RWPE2 (cell line): ENCODE measurements at regions not wholly inside any gene's neighbourhood (a gene's known extent, or its start where the extent isn't known, plus 50 kb on each side); places are given as distances from the start of the nearest gene placed in this dataset.

Source experiments
- ATAC-seq: fragments of 200-7000 bp; cut with Tn5 transposase; 3 replicates; pipeline ENCODE4 v1.9.1; 2021; ENCODE audit warnings: low read depth
- DNase-seq: peaks from one replicate; pipeline ENCODE4 v3.0.0-alpha.2; 2020; ENCODE audit warnings: low spot score
- H3K27ac ChIP-seq: fragments of 450-650 bp; 2 replicates; pipeline ENCODE4 v1.5.1; 2017; ENCODE audit warnings: mild to moderate bottlenecking; ENCODE audit not compliant: poor library complexity, severe bottlenecking
- H3K27me3 ChIP-seq: fragments of 250-450 bp; sonication (Bioruptor Pico); 2 replicates; pipeline ENCODE4 v1.5.1; 2021; ENCODE audit warnings: mild to moderate bottlenecking, moderate library complexity; ENCODE audit not compliant: insufficient read depth, poor library complexity, severe bottlenecking
- H3K36me3 ChIP-seq: fragments of 250-450 bp; sonication (Bioruptor Pico); 2 replicates; pipeline ENCODE4 v1.5.1; 2020; ENCODE audit warnings: low read depth, mild to moderate bottlenecking, moderate library complexity
- H3K4me1 ChIP-seq: fragments of 250-450 bp; sonication (Bioruptor Pico); 2 replicates; pipeline ENCODE4 v1.5.1; 2021; ENCODE audit warnings: mild to moderate bottlenecking, moderate library complexity; ENCODE audit not compliant: insufficient read depth, poor library complexity, severe bottlenecking
- H3K4me3 ChIP-seq: fragments of 250-450 bp; sonication (Bioruptor Pico); 2 replicates; pipeline ENCODE4 v1.5.1; 2021; ENCODE audit warnings: mild to moderate bottlenecking, moderate library complexity; ENCODE audit not compliant: severe bottlenecking
- H3K9me3 ChIP-seq: fragments of 250-450 bp; sonication (Bioruptor Pico); 2 replicates; pipeline ENCODE4 v1.5.1; 2021; ENCODE audit warnings: mild to moderate bottlenecking, moderate library complexity; ENCODE audit not compliant: severe bottlenecking
- CTCF ChIP-seq: fragments of 450-650 bp; IDR thresholded peaks from one replicate; pipeline ENCODE4 v1.5.1; 2017; ENCODE audit warnings: mild to moderate bottlenecking, moderate library complexity; ENCODE audit not compliant: poor library complexity, severe bottlenecking

DNA sequence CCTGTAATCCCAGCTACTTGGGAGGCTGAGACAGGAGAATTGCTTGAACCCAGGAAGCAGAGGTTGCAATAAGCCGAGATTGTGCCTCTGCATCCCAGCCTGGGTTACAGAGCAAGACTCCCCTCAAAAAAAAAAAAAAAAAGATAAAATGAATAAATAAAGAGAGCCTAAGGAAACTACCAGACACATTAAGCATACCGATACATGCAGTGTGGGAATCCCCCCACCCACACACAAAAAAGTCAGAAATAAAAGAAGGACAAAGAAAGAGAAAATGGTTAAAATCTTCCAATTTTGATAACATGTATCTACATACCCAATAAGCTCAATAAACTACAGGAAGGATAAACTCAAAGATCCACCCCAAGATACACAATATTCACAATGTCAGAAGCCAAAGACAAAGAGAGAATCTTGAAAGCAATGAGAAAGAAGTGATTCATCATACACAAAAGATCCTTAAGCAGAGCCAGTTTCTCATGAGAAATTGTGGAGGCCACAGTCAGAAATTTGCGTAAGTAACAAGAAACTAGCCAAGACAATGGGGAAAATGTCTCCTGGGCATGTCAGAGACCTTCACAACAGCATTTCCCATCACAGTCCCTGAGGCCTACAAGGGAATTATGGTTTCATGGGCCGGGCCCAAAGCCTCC lies 1197.0 kb downstream of the AMY1C start:
- no peaks in the 10 kb centered on the region for H3K36me3 ChIP-seq
- no peak overlapping the region for H3K4me3 ChIP-seq
- no peak overlapping the region for H3K27ac ChIP-seq
- H3K4me1 ChIP-seq = no peaks in the 10 kb centered on the region
- DNase-seq (no peak), ATAC-seq (no peak)
- TF ChIP-seq CTCF = no peak
- H3K27me3 ChIP-seq = no peaks in the 10 kb centered on the region
- no peaks in the 10 kb centered on the region for H3K9me3 ChIP-seq

DNA sequence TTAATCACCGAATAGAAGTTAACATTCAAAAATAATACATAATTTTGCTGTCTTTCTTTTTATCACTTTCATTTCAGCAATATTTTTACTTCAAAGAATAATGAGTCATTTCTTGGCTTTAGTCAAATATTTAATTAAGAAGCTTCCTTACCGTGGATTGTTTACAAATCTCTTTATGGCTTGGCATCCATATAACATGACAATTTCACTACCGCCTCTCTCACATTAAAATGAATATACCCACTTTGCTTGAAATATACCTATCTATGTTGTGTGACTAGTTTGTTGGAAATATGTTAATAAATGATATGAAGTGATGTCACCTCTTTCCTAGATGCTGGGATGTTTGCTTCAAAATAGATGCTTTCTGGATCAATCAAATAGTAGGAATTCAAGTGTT lies 1203.9 kb downstream of the AMY1C start:
- no peak overlapping the region for H3K27ac ChIP-seq
- no peak for ATAC-seq

GRCh38 chr1:104973516-104973915 lies 1223.8 kb downstream of the AMY1C start:
- H3K36me3 ChIP-seq = no peaks in the 10 kb centered on the region
- H3K9me3 ChIP-seq = no peaks in the 10 kb centered on the region
- peaks cover 3% of the 10 kb centered on the region for H3K27me3 ChIP-seq
- ATAC-seq (no peak), DNase-seq (no peak)
- H3K4me3 ChIP-seq = no peak overlapping the region
- H3K4me1 ChIP-seq = no peaks in the 10 kb centered on the region
- no peak for TF ChIP-seq CTCF
- no peak overlapping the region for H3K27ac ChIP-seq

More for the DNA sequence above, 1203.9 kb downstream of the AMY1C start:
- Histone ChIP-seq H3K27me3 (peaks cover 5% of the 10 kb centered on the region), H3K9me3 (no peaks in the 10 kb centered on the region), H3K4me1 (no peaks in the 10 kb centered on the region), H3K4me3 (no peak overlapping the region), H3K36me3 (no peaks in the 10 kb centered on the region)
- no peak for TF ChIP-seq CTCF
- DNase-seq = no peak

DNA sequence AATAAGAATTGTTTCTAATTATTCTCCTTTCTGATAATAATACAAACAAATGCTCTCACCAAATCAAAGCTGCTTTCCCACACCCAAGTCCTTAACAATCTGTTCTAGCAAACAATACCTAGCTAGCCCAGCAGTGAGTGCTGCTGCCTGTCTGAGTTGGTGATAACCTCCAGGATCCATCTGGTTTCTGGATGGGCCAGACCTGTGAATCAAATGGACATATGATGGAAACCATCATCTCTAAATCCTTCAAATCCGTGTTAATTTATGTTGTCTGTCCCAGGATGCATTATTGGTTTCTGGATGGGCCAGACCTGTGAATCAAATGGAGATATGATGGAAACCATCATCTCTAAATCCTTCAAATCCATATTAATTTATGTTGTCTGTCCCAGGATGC lies 1230.0 kb downstream of the AMY1C start:
- Histone ChIP-seq H3K9me3 (no peaks in the 10 kb centered on the region), H3K27me3 (no peaks in the 10 kb centered on the region), H3K36me3 (no peaks in the 10 kb centered on the region), H3K4me3 (no peak overlapping the region), H3K27ac (no peak overlapping the region), H3K4me1 (no peaks in the 10 kb centered on the region)
- no peak for ATAC-seq
- no peak for DNase-seq
- TF ChIP-seq CTCF = no peak

DNA sequence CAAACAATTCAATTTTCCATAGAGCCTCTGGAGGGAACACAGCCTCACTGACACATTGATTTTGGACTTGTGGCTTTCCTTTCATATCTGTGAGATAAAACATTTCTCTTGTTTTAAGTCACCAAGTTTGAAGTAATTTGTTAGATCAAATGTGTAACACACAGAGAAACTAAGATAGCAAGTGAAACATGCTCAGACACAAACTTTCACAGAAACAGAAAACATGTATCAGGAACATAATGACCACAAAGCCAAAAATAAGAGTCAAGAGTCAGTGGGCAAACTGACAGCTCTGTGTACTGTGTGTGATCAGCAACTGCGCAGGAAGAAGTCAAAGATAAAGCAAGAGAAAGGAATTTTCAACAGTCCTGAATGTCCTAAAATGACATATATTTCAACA lies 1237.5 kb downstream of the AMY1C start:
- Histone ChIP-seq H3K27ac (no peak overlapping the region), H3K4me1 (no peaks in the 10 kb centered on the region), H3K36me3 (no peaks in the 10 kb centered on the region), H3K9me3 (no peaks in the 10 kb centered on the region), H3K4me3 (no peak overlapping the region), H3K27me3 (no peaks in the 10 kb centered on the region)
- DNase-seq (no peak), ATAC-seq (no peak)
- no peak for TF ChIP-seq CTCF
